Astrocyte (in vitro differentiated cells and primary cell): ENCODE measurements at regions not wholly inside any gene's neighbourhood (a gene's known extent, or its start where the extent isn't known, plus 50 kb on each side); places are given as distances from the start of the nearest gene placed in this dataset.
"Not testable (repeated sequence)": the region's sequence is repeated elsewhere in the genome, so short reads cannot be mapped to it uniquely, and the experiment has no call there.

Experiments
- DNase-seq: peaks from one replicate; pipeline ENCODE4 v3.0.0-alpha.2; 2010; ENCODE audit warnings: low read depth
- FAIRE-seq: peaks from 2 replicates; lab custom pipeline; 2011; peaks lifted over from hg19 to GRCh38; lab: Jason Lieb, UNC
- H2AFZ ChIP-seq: 2 replicates; pipeline ENCODE4 v1.6.0; 2012; ENCODE audit warnings: low read depth, low read length, inconsistent platforms
- H3K27ac ChIP-seq: 2 replicates; pipeline ENCODE4 v1.5.1; 2011; ENCODE audit warnings: low read depth, low read length, inconsistent platforms
- H3K27me3 ChIP-seq: 2 replicates; pipeline ENCODE4 v1.6.0; 2011; ENCODE audit warnings: low read length, inconsistent platforms; ENCODE audit not compliant: insufficient read depth
- H3K36me3 ChIP-seq: 2 replicates; pipeline ENCODE4 v1.5.1; 2011; ENCODE audit warnings: low read length, inconsistent platforms; ENCODE audit not compliant: insufficient read depth
- H3K4me1 ChIP-seq: 2 replicates; pipeline ENCODE4 v1.5.1; 2011; ENCODE audit warnings: low read length, inconsistent platforms; ENCODE audit not compliant: insufficient read depth
- H3K4me2 ChIP-seq: 2 replicates; pipeline ENCODE4 v1.6.0; 2012; ENCODE audit warnings: low read length, inconsistent platforms
- H3K4me3 ChIP-seq: 2 replicates; pipeline ENCODE4 v1.5.1; 2011; ENCODE audit warnings: low read depth, mild to moderate bottlenecking, low read length, inconsistent platforms; ENCODE audit not compliant: insufficient read depth
- H3K79me2 ChIP-seq: 2 replicates; pipeline ENCODE4 v1.6.0; 2012; ENCODE audit warnings: mild to moderate bottlenecking, low read length, inconsistent platforms; ENCODE audit not compliant: insufficient read depth
- H3K9ac ChIP-seq: 2 replicates; pipeline ENCODE4 v1.6.0; 2012; ENCODE audit warnings: mild to moderate bottlenecking, low read length, inconsistent platforms
- H3K9me3 ChIP-seq: 2 replicates; pipeline ENCODE4 v1.5.1; 2012; ENCODE audit warnings: low read depth, mild to moderate bottlenecking, low read length, inconsistent platforms; ENCODE audit not compliant: insufficient read depth
- H4K20me1 ChIP-seq: 2 replicates; pipeline ENCODE4 v1.6.0; 2012; ENCODE audit warnings: low read length, inconsistent platforms; ENCODE audit not compliant: insufficient read depth
- H3K27ac Mint-ChIP-seq: one replicate; pipeline ENCODE4 v1.8.0; 2021; ENCODE audit warnings: mild to moderate bottlenecking, mixed read lengths; ENCODE audit not compliant: unreplicated experiment
- H3K27me3 Mint-ChIP-seq: one replicate; pipeline ENCODE4 v1.8.0; 2021; ENCODE audit warnings: low read depth, mixed read lengths; ENCODE audit not compliant: unreplicated experiment
- H3K36me3 Mint-ChIP-seq: one replicate; pipeline ENCODE4 v1.8.0; 2021; ENCODE audit warnings: low read depth, mixed read lengths; ENCODE audit not compliant: unreplicated experiment
- H3K4me1 Mint-ChIP-seq: one replicate; pipeline ENCODE4 v1.8.0; 2021; ENCODE audit warnings: low read depth, mixed read lengths; ENCODE audit not compliant: unreplicated experiment
- H3K4me3 Mint-ChIP-seq: one replicate; pipeline ENCODE4 v1.8.0; 2021; ENCODE audit warnings: mild to moderate bottlenecking, moderate library complexity, mixed read lengths; ENCODE audit not compliant: unreplicated experiment
- H3K9me3 Mint-ChIP-seq: one replicate; pipeline ENCODE4 v1.8.0; 2021; ENCODE audit warnings: mild to moderate bottlenecking, mixed read lengths; ENCODE audit not compliant: unreplicated experiment
- CTCF ChIP-seq: IDR thresholded peaks from 2 replicates; pipeline ENCODE4 v1.5.1; 2011; ENCODE audit warnings: low read depth, mild to moderate bottlenecking, inconsistent platforms, low read length, moderate library complexity; ENCODE audit not compliant: insufficient read depth
- EZH2 ChIP-seq: IDR thresholded peaks from 2 replicates; pipeline ENCODE4 v1.6.1; 2012; ENCODE audit warnings: mild to moderate bottlenecking, low read length, inconsistent platforms; ENCODE audit not compliant: insufficient read depth

- H3K27ac ChIP-seq = no peak overlapping the region
- Mint-ChIP-seq H3K4me3 (no peak overlapping the region), H3K36me3 (peaks cover 3% of the 10 kb centered on the region), H3K27ac (peak overlapping the region; percentile 58), H3K4me1 (peaks cover 3% of the 10 kb centered on the region), H3K9me3 (no peaks in the 10 kb centered on the region), H3K27me3 (no peaks in the 10 kb centered on the region)
- FAIRE-seq = no peak
- no peaks in the 10 kb centered on the region for H3K4me1 ChIP-seq
- H3K9ac ChIP-seq = no peak overlapping the region
- H3K9me3 ChIP-seq = no peaks in the 10 kb centered on the region
- no peak overlapping the region for H2AFZ ChIP-seq
- H3K4me2 ChIP-seq = no peak overlapping the region
- TF ChIP-seq EZH2 = no peak
- no peak for TF ChIP-seq CTCF
- H3K79me2 ChIP-seq = no peaks in the 10 kb centered on the region
- no peaks in the 10 kb centered on the region for H3K27me3 ChIP-seq
- H3K4me3 ChIP-seq = no peak overlapping the region
- DNase-seq = no peak
- H4K20me1 ChIP-seq = no peaks in the 10 kb centered on the region
- H3K36me3 ChIP-seq = no peaks in the 10 kb centered on the region
These were observed 138.5 kb upstream of the ANKRD28 start for GRCh38 chr3:15936312-15936711.

GRCh38 chr3:15940641-15941040 lies 142.9 kb upstream of the ANKRD28 start:
- peaks cover 3% of the 10 kb centered on the region for H3K36me3 Mint-ChIP-seq
- peaks cover 10% of the 10 kb centered on the region for H3K4me1 Mint-ChIP-seq
- H3K79me2 ChIP-seq = no peaks in the 10 kb centered on the region

GRCh38 chr3:15941457-15941856 lies 143.7 kb upstream of the ANKRD28 start:
- not testable (repeated sequence) for H3K79me2 ChIP-seq, H3K36me3 Mint-ChIP-seq, FAIRE-seq, H3K27me3 ChIP-seq, H4K20me1 ChIP-seq, H3K4me1 Mint-ChIP-seq, H2AFZ ChIP-seq, H3K4me3 Mint-ChIP-seq, H3K4me1 ChIP-seq, H3K27ac ChIP-seq, H3K9me3 ChIP-seq, H3K27ac Mint-ChIP-seq, H3K4me3 ChIP-seq, H3K9ac ChIP-seq, DNase-seq, H3K36me3 ChIP-seq, H3K27me3 Mint-ChIP-seq, H3K4me2 ChIP-seq, H3K9me3 Mint-ChIP-seq

More at GRCh38 chr3:15940641-15941040, 142.9 kb upstream of the ANKRD28 start:
- Histone ChIP-seq H3K4me2 (no peak overlapping the region), H3K9ac (no peak overlapping the region), H4K20me1 (no peaks in the 10 kb centered on the region), H3K4me1 (no peaks in the 10 kb centered on the region), H3K36me3 (no peaks in the 10 kb centered on the region), H3K9me3 (no peaks in the 10 kb centered on the region), H3K27ac (no peak overlapping the region), H2AFZ (no peak overlapping the region), H3K4me3 (no peak overlapping the region), H3K27me3 (no peaks in the 10 kb centered on the region)
- Mint-ChIP-seq H3K4me3 (no peak overlapping the region), H3K27ac (no peak overlapping the region), H3K9me3 (peaks cover 7% of the 10 kb centered on the region), H3K27me3 (no peaks in the 10 kb centered on the region)
- FAIRE-seq = no peak
- TF ChIP-seq CTCF (no peak), EZH2 (no peak)
- DNase-seq = no peak
